Subcutaneous abdominal adipose tissue (tissue), 5 donors: ENCODE measurements at regions not wholly inside any gene's neighbourhood (a gene's known extent, or its start where the extent isn't known, plus 50 kb on each side); places are given as distances from the start of the nearest gene placed in this dataset.

Experiments
- H3K27ac ChIP-seq: one replicate; pipeline ENCODE4 v1.7.0; 2013; ENCODE audit warnings: low read depth, mild to moderate bottlenecking, inconsistent platforms, low read length, moderate library complexity
- H3K27me3 ChIP-seq, 5 donors: one replicate each; pipeline ENCODE4 v1.7.0; 2013; ENCODE audit warnings: low read length in 5 of 5, inconsistent platforms in 1 of 5; ENCODE audit not compliant: control insufficient read depth in 5 of 5, insufficient read depth in 4 of 5
- H3K36me3 ChIP-seq, 5 donors: one replicate each; pipeline ENCODE4 v1.7.0; 2013; ENCODE audit warnings: low read length in 5 of 5; ENCODE audit not compliant: control insufficient read depth in 5 of 5, insufficient read depth in 5 of 5
- H3K4me1 ChIP-seq, 5 donors: one replicate each; pipeline ENCODE4 v1.7.0; 2013; ENCODE audit warnings: low read length in 5 of 5, mild to moderate bottlenecking in 3 of 5, moderate library complexity in 1 of 5; ENCODE audit not compliant: control insufficient read depth in 5 of 5, insufficient read depth in 5 of 5
- H3K4me3 ChIP-seq, 5 donors: one replicate each; pipeline ENCODE4 v1.7.0; 2013; ENCODE audit warnings: low read length in 5 of 5, low read depth in 1 of 5
- H3K9ac ChIP-seq, 5 donors: one replicate each; pipeline ENCODE4 v1.7.0; 2013; ENCODE audit warnings: low read length in 5 of 5, mild to moderate bottlenecking in 4 of 5, moderate library complexity in 3 of 5
- H3K9me3 ChIP-seq, 5 donors: one replicate each; pipeline ENCODE4 v1.7.0; 2013; ENCODE audit warnings: low read length in 5 of 5; ENCODE audit not compliant: control insufficient read depth in 5 of 5
- donor health status: healthy.
- donor health status: healthy.
- donor health status: healthy.
- donor health status: healthy.
- donor health status: healthy.

- H3K36me3 ChIP-seq, result no peaks in the 10 kb centered on the region
- H3K4me3 ChIP-seq, result no peak overlapping the region
- H3K27ac ChIP-seq, result no peak overlapping the region
- peaks cover 0 to 4% (median 0%) of the 10 kb centered on the region in 5 donors for H3K4me1 ChIP-seq
- no peaks in the 10 kb centered on the region for H3K9me3 ChIP-seq
- no peak overlapping the region for H3K9ac ChIP-seq
- no peaks in the 10 kb centered on the region for H3K27me3 ChIP-seq
Measured at GRCh38 chr7:137172105-137172590, 171.4 kb downstream of the PTN start.

DNA sequence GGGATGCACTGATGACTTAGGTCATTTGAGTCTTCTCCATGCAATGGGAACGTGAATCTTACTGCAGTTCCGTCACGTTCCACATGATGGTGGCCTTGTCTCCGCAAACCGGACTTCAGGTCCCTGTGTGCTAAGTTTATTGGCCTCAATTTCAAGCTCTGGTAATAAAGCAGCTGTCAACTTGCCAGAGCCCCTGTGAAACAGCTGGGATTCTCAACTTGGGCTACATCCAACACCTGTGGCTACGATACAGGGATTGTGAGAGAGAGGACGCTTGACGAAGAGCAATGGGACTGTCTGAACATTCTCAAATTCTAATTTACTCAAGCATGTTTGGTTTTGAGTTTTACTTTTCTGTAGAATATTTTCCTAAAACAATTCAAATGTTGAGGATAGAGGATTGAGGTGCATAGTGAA, 174.2 kb downstream of the PTN start:
- Histone ChIP-seq H3K4me3 (no peak overlapping the region), H3K27me3 (no peaks in the 10 kb centered on the region), H3K9ac (no peak overlapping the region), H3K4me1 (peaks cover 0 to 4% (median 0%) of the 10 kb centered on the region in 5 donors), H3K9me3 (no peaks in the 10 kb centered on the region), H3K27ac (no peak overlapping the region), H3K36me3 (no peaks in the 10 kb centered on the region)

DNA sequence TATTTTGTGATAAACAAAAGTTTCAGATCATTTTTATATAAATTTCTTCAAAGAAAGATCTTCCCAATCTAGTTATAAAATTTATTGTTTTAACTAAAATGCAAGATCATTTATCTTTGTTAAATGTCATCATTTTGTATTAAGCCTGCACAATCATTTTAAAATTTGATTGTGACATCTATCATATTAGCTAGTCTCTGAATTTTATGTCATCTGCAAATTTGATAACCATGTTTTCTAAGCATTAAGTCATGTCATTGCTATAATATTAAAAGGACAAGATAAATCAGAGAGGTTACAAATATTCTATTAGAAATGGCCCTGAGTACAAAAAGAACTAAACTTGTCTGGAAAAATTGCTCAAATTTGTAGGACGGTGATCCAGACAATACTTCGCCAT, 175.9 kb downstream of the PTN start:
- Histone ChIP-seq H3K9me3 (no peaks in the 10 kb centered on the region), H3K27ac (no peak overlapping the region), H3K36me3 (no peaks in the 10 kb centered on the region), H3K4me1 (peaks cover 0 to 4% (median 0%) of the 10 kb centered on the region in 5 donors), H3K9ac (no peak overlapping the region), H3K4me3 (no peak overlapping the region), H3K27me3 (no peaks in the 10 kb centered on the region)

- Histone ChIP-seq H3K27ac (no peak overlapping the region), H3K4me3 (no peak overlapping the region), H3K36me3 (no peaks in the 10 kb centered on the region), H3K4me1 (peaks cover 0 to 4% (median 0%) of the 10 kb centered on the region in 5 donors), H3K9ac (no peak overlapping the region), H3K27me3 (no peaks in the 10 kb centered on the region), H3K9me3 (no peaks in the 10 kb centered on the region)
Measured at GRCh38 chr7:137166363-137166762, 177.2 kb downstream of the PTN start.

- Histone ChIP-seq H3K27me3 (no peaks in the 10 kb centered on the region), H3K9me3 (no peaks in the 10 kb centered on the region), H3K9ac (no peak overlapping the region), H3K4me3 (no peak overlapping the region), H3K36me3 (no peaks in the 10 kb centered on the region), H3K27ac (no peak overlapping the region), H3K4me1 (peaks cover 0 to 4% (median 0%) of the 10 kb centered on the region in 5 donors)
Measured at GRCh38 chr7:137165786-137166185, 177.7 kb downstream of the PTN start.

DNA sequence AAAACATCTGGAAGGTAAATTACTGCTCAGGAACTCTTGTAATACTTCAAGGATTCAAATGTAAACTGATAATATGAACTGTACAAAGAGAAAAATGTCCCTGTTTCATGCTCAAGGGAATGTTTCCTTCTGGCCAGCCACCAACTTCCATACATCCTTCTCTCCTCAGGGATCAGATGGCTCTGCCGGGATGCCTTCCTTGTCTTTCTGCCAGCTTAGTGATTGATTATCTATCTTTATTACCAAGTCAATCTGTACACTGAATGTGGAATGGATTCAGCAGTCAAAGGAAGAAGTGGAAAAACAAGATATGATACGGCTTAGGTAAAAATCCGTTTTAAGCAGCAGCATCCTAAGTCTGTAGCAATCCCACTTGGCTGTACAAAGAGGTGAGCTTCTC, 178.3 kb downstream of the PTN start:
- Histone ChIP-seq H3K9me3 (no peaks in the 10 kb centered on the region), H3K4me1 (peaks cover 0 to 4% (median 0%) of the 10 kb centered on the region in 5 donors), H3K9ac (no peak overlapping the region), H3K4me3 (no peak overlapping the region), H3K27ac (no peak overlapping the region), H3K36me3 (no peaks in the 10 kb centered on the region), H3K27me3 (no peaks in the 10 kb centered on the region)

GRCh38 chr7:137164251-137164650, 179.3 kb downstream of the PTN start:
- Histone ChIP-seq H3K36me3 (no peaks in the 10 kb centered on the region), H3K9ac (no peak overlapping the region), H3K4me1 (peaks cover 0 to 2% (median 0%) of the 10 kb centered on the region in 5 donors), H3K9me3 (no peaks in the 10 kb centered on the region), H3K4me3 (no peak overlapping the region), H3K27me3 (no peaks in the 10 kb centered on the region), H3K27ac (no peak overlapping the region)

GRCh38 chr7:137160236-137160635, 183.3 kb downstream of the PTN start:
- Histone ChIP-seq H3K4me3 (no peak overlapping the region), H3K9ac (no peak overlapping the region), H3K27ac (no peak overlapping the region), H3K36me3 (no peaks in the 10 kb centered on the region), H3K9me3 (peaks cover 0 to 7% (median 4%) of the 10 kb centered on the region in 5 donors), H3K4me1 (no peaks in the 10 kb centered on the region), H3K27me3 (no peaks in the 10 kb centered on the region)

GRCh38 chr7:137157256-137157655, 186.3 kb downstream of the PTN start:
- Histone ChIP-seq H3K27ac (no peak overlapping the region), H3K4me3 (no peak overlapping the region), H3K9me3 (peaks cover 0 to 7% (median 4%) of the 10 kb centered on the region in 5 donors), H3K4me1 (no peaks in the 10 kb centered on the region), H3K27me3 (no peaks in the 10 kb centered on the region), H3K9ac (no peak overlapping the region), H3K36me3 (no peaks in the 10 kb centered on the region)

DNA sequence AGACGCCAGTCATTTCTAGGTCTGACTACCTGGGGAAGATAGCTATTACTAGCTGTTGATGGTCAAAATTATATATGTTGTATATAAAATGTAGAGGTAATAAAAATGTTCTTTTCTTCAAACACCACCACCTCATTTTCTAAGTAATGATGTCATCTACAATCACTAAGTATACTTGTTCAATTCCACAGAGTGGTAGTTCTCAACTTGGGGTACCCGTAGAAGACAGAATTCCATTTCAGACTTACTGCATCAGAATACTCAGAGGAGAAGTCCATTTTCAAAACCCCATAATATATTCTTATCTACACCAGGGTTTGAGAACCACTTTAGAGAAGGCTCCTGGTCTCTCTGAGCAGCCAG, 191.9 kb downstream of the PTN start:
- no peak overlapping the region for H3K27ac ChIP-seq
- H3K4me3 ChIP-seq, result no peak overlapping the region
- H3K9me3 ChIP-seq, result peaks cover 0 to under 1% (median under 1%) of the 10 kb centered on the region in 5 donors
- no peak overlapping the region for H3K9ac ChIP-seq
- no peaks in the 10 kb centered on the region for H3K36me3 ChIP-seq
- no peaks in the 10 kb centered on the region for H3K4me1 ChIP-seq
- H3K27me3 ChIP-seq, result no peaks in the 10 kb centered on the region
